Hepatocyte (in vitro differentiated cells): ENCODE measurements at regions not wholly inside any gene's neighbourhood (a gene's known extent, or its start where the extent isn't known, plus 50 kb on each side); places are given as distances from the start of the nearest gene placed in this dataset.

Source experiments
- CTCF ChIP-seq: fragments of 200-600 bp; sonication (generic); IDR thresholded peaks from 2 replicates; pipeline ENCODE4 v1.5.1; 2016; ENCODE audit warnings: antibody characterized with exemption, mild to moderate bottlenecking; ENCODE audit not compliant: poor library complexity
- EZH2 ChIP-seq: fragments of 200-600 bp; sonication (generic); IDR thresholded peaks from 2 replicates; pipeline ENCODE4 v1.6.1; 2016; ENCODE audit warnings: antibody characterized with exemption, mild to moderate bottlenecking, borderline replicate concordance
- EZH2phosphoT487 ChIP-seq: fragments of 200-600 bp; sonication (generic); IDR thresholded peaks from one replicate; pipeline ENCODE4 v1.6.1; 2018; ENCODE audit warnings: antibody characterized with exemption, mild to moderate bottlenecking, low read depth, moderate library complexity; ENCODE audit not compliant: unreplicated experiment, severe bottlenecking

GRCh38 chr16:80463326-80463725, 77.5 kb upstream of the DYNLRB2 start:
- TF ChIP-seq CTCF (no peak), EZH2 (no peak), EZH2phosphoT487 (no peak)
